ENCODE measurements at regions not wholly inside any gene's neighbourhood (a gene's known extent, or its start where the extent isn't known, plus 50 kb on each side); places are given as distances from the start of the nearest gene placed in this dataset.

- TF ChIP-seq POLR2A (IDR thresholded peaks at IDR 0.05) (no peak), CTCF (IDR thresholded peaks at IDR 0.05) (no peak)
Measured at GRCh38 chr10:33461295-33461640, 126.8 kb upstream of the NRP1 start.

All from right lobe of liver (tissue), 4 donors.